HG03060 (cell line): ENCODE measurements at regions not wholly inside any gene's neighbourhood (a gene's known extent, or its start where the extent isn't known, plus 50 kb on each side); places are given as distances from the start of the nearest gene placed in this dataset.

Experiments
- ATAC-seq: cut with Tn5 transposase; IDR thresholded peaks from one replicate; pipeline ENCODE4 v1.9.1; 2021; ENCODE audit warnings: low read depth, moderate number of reproducible peaks; ENCODE audit not compliant: unreplicated experiment

GRCh38 chr11:131223198-131223991, 147.0 kb upstream of the NTM start:
- ATAC-seq, result no peak

DNA sequence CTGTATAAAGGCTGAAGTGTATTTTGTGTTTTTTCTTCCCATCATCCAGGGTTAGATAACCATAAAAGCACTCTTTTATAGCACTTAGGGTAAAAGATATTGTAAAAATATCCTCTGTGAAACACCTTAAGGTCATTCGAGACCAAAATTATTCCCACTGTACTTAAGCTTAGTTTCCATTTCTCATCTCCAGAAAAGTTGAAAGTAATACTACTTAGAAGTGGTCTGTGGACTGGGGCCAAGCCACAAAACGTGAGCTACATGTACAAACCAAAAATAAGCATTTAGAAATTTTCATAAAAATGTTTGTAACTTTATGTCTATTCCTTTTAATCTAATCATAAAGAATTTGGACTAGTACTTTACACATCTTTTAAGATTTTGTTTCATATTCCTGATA, 142.0 kb upstream of the NTM start:
- no peak for ATAC-seq

- ATAC-seq, result no peak
Measured at GRCh38 chr11:131229221-131229620, 141.2 kb upstream of the NTM start.

GRCh38 chr11:131231317-131231940, 139.0 kb upstream of the NTM start:
- no peak for ATAC-seq

DNA sequence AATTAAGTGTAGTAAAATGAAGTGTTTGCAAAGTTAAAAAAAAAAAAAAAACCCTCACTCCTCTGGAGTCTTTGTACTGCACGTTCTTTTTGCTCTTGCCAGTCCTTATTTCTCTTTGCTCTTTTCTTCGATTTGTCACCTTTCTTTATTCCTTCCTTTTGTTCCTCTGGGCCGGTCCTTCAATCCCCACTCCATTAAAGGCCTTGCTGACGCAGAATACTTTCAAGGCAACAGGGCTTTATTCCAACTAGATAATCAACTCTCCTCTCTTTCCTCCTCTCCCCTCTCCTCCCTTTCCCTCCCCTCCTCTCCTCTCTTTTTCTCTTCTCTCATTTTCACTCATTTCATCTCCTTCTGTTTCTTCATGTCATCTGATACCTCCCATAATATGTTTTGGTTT, 138.2 kb upstream of the NTM start:
- ATAC-seq, result no peak

DNA sequence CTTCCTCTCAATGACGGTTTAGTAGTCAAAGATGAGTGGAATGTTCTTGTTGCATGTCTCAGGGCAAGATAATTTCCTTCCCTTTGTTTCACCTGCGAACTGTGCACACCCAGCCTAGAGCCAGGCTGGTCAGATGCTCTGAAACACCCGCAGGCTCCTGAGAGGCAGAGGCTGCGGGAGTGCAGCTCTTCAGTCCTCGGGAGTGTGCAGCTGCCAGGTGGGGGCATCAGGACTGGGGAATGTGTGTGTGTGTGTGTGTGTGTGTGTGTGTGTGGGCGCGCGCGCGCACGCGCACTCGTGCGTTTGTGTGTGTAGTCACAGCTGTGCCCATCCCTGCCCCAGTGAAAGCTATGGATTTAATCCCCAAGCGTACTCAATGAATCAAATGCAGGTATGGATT, 136.2 kb upstream of the NTM start:
- ATAC-seq, result no peak

DNA sequence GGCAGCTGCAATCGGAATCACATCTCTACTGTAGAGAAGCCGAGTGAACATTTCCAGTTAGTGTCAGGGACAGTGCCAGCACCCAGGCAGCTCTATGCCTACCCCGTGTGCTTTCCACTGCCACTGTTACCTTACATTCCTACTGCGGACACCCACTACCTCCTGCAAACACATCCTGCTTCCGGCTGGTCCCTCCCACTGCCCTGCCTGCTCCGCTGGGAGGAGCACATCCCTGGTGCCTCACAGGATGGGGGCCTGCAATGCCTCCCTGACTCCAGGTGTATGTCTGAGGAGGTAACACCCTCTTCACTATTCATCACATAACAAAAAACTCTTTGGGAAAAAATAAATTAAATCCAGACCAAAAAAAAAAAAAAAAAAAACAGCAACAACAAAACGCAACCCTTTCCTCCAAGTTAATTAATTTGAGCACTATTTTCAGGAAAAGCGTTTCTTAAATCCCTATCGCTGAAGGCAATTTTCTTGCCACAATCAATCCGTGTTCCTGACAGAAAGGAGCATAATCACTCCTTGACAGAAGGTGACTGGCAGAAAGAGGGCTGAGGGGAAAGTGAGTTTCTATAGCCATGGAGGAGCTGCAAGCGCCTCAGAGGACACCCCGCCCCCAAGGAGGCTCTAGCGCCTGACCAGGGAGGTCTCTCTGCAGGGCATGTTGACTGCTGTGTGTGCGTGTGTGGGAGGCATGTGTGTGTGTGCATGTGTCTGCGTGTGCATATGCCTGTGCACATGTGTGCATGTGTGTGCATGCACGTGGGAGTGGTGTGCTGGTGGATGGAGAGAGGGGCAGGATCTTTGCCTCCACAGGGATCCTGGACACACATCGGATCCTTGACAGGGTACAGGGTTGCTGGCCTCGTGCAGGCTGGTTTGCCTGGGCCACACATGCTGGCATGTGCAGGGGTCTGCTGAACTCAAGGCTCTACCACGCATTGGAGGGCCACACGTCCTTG, 134.8 kb upstream of the NTM start:
- ATAC-seq, result no peak

GRCh38 chr11:131240421-131240820, 130.0 kb upstream of the NTM start:
- no peak for ATAC-seq

DNA sequence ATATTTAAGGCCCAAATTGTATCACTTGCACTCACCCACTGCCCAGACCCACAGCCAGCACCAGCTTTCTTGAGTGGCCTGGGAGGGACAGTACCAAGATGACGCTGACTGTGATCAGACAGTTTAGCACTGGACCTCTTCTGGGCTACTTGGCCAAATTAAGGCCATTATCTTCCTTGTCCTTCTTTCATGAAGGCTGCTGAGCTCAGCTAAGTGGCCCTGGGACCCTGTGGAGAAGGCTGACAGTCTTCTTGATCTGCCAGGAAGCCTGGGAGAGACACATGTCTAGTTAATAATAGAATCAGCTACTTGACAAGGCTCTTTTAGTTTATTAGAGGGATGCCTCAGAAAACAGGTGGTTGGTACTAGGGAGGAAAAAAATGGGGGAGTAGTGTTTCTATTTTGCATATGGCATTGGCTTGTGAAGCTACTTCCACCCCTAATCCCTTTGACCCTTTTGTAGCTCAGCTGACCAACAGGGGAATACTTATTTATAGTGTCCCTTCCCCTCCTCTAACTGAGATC, 127.9 kb upstream of the NTM start:
- ATAC-seq, result no peak

DNA sequence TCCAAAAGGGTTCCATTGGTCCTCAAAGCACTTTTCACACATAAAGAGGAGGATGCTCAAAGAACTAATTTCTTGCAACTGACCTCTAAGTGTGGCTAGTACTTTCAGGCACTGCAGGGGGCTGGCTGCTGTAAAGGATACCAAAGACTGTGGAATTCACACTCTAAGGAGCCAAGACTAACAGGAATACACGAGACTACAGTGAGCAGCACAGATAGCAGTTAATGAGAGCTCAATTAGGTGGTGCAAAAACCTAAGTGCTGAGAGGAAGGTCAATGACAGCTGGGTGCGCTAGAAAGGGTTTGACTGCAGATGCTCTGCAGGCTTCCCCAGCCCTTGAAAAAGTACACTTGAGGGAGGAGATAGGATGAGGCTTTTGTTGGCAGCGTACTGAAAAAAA, 124.3 kb upstream of the NTM start:
- no peak for ATAC-seq

- ATAC-seq, result no peak
Measured at GRCh38 chr11:131246663-131247062, 123.8 kb upstream of the NTM start.

- no peak for ATAC-seq
Measured at GRCh38 chr11:131248588-131248987, 121.8 kb upstream of the NTM start.

GRCh38 chr11:131253142-131253655, 117.2 kb upstream of the NTM start:
- no peak for ATAC-seq

GRCh38 chr11:131253656-131254151, 116.7 kb upstream of the NTM start:
- no peak for ATAC-seq

GRCh38 chr11:131254254-131254653, 116.2 kb upstream of the NTM start:
- no peak for ATAC-seq

DNA sequence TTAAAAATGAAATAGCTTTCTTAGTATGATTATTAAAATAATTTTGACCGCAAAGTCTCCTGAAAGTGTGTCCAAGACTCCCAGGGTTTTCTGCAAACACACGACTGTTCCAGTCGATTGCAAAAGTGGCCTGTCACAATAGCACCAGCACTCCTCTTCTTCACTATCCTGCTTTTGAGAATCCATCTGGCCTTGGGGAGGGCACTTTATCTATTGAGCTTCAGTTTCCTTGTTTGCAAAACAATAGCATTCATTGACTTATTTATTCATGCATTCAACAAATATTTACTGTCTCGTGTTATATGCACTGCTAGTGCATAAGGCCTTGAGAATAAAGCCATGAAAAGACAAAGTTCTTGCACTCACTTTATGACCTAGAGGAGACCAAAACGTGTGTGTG, 96.2 kb upstream of the NTM start:
- ATAC-seq, result no peak

- no peak for ATAC-seq
Measured at GRCh38 chr11:131275580-131275979, 94.8 kb upstream of the NTM start.

DNA sequence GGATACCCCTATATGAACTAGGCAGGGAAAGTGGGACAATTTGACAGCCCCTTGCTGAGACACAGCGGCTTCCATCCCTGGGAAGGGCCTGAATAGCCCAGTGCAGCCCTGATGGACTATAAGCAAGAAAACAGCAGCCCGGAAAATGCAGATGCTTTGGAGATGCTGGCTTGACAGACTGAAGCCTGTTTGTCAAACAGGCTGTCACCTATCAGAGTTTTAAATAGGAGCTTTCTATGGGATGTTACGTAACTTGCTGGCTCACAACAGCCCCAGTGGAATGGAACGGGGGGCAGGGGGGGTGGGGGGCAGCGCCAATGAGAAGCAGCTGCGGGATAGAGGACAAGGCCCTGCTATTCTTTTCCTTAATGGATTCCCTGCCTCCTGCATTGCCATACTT, 91.9 kb upstream of the NTM start:
- no peak for ATAC-seq

DNA sequence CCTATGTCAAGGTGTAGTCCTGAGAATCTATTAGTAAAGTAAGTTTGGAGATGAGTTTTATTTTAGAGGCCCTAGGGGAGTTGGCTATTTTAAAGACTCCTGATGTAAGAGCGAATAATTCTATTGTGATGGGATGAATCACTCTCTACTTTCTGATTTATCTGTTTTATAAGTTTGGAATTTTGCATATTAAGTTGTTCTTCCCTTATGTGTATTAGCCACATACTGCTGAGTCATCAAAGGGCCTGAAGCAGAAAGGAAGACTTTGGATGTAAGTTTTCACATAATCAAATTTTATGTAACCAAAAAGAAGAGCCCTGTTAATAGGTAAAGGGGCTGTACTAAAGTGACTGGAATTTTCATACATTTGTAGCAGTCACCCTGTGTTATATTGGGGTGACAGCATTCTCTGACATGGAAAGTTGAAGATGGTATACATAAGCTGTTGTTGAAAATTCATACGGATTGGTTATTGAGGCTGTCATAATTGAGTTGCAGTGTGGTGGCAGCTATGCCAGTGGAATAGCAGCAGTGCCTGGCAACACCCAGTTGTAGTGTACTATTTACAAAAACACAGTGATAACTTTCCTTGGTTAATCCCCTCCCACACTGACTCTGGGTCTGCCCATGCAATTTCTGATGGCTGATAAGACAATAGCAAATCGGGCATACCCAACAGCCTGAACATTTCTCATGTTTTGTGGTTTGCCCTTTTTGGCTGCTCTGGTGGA, 90.6 kb upstream of the NTM start:
- no peak for ATAC-seq

DNA sequence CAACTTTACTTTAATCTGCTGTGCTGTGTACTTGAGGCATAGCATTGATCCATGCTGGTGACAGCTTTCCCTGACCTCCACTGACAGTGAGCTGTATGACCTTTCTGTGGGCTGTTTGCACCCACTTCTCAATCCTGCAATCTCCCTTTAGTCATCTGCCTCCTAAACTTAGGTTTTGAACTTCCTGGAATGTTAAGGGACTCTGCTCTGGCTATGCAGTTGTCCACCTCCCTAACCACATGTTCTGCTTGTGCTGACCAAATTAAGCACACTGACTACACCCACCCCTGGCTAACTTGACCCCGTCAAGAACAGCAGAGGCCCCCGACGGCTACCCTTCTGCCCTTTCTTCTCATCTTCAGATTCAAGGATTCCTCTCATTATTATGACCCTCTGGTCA, 89.1 kb upstream of the NTM start:
- ATAC-seq, result no peak
